NB4 (cell line): ENCODE measurements at regions not wholly inside any gene's neighbourhood (a gene's known extent, or its start where the extent isn't known, plus 50 kb on each side); places are given as distances from the start of the nearest gene placed in this dataset.
"Not testable (repeated sequence)": the region's sequence is repeated elsewhere in the genome, so short reads cannot be mapped to it uniquely, and the experiment has no call there.

Source experiments
- DNase-seq: peaks from one replicate; pipeline ENCODE4 v3.0.0; 2010; ENCODE audit warnings: low read depth
- H3K4me3 ChIP-seq: one replicate; pipeline ENCODE4 v1.5.1; 2011; ENCODE audit warnings: mild to moderate bottlenecking, low read depth, low read length, moderate library complexity
- MYC ChIP-seq: IDR thresholded peaks from 2 replicates; pipeline ENCODE4 v1.6.1; 2011; ENCODE audit warnings: low read depth, low read length
- POLR2A ChIP-seq: IDR thresholded peaks from 2 replicates; pipeline ENCODE4 v1.6.1; 2011; ENCODE audit warnings: mild to moderate bottlenecking; ENCODE audit not compliant: insufficient read length; ENCODE audit errors: extremely low read depth
- TF ChIP-seq, protein P1 (sequence below): IDR thresholded peaks from one replicate; pipeline ENCODE4 v1.5.1; 2012; ENCODE audit warnings: low read depth, low read length
- TF ChIP-seq, protein P2 (sequence below): IDR thresholded peaks from 2 replicates; pipeline ENCODE4 v1.6.1; 2011; ENCODE audit warnings: low read depth, low read length

DNA sequence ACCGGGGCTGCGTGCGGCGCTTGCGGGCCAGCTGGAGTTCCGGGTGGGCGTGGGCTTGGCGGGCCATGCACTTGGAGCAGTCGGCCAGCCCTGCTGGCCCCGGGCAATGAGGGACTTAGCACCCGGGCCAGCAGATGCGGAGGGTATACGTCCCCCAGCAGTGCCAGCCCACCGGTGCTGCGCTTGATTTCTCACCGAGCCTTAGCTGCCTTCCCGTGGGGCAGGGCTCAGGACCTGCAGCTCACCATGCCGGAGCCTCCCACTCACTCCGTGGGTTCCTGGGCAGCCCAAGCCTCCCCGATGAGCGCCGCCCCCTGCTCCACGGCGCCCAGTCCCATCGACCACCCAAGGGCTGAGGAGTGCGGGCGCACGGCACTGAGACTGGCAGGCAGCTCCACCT, 51.4 kb upstream of the INPP4B start:
- DNase-seq, result not testable (repeated sequence)

DNA sequence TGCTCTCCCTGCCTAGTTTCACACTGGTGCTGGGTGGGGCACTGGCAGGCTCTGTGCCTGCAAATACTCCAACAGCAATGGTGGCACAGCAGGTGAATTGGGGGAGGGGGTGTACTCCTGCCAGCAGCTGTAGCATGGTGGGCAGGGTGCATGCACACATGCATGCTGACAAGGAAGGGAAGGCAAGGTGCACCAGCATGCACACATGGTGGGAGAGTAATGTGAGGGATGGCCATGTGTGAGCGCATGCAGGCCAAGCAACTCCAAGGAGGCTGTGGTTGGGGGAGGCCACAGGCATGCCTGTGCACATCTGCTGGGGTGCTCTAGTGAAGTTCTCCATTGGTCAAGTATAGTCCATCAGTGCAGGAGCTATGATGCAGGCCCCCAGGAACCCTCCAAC, 54.5 kb upstream of the INPP4B start:
- no peak for DNase-seq
- H3K4me3 ChIP-seq, result no peak overlapping the region
- no peak for TF ChIP-seq POLR2A

More for the DNA sequence above, 51.4 kb upstream of the INPP4B start:
- H3K4me3 ChIP-seq, result not testable (repeated sequence)

DNA sequence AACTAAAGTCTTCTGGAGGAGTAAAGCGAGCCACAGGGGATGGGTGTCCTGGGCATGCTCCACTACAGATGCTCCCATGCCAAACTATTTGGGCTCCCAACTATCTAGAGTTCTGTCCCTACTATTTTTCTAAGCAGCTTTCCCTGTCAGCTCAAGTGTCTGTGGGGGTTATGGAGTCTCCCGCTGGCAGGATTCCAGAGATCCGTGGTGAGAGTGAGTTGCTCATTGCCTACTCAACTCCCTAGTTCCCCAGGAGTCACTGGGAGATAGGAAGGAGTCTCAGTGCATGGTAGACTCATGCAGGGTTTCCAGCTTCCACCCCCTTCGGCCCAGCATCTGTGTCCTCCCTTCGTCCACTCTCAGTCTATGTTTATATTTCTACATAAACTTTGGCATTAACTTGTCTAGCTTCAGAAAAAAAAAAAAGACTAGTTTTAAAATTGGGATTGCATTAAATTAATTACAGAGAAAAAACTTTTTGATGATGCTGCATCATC, 55.1 kb upstream of the INPP4B start:
- no peak overlapping the region for H3K4me3 ChIP-seq
- DNase-seq, result no peak
- TF ChIP-seq MYC, result no peak
- TF ChIP-seq POLR2A, result no peak
- TF ChIP-seq, protein P1, sequence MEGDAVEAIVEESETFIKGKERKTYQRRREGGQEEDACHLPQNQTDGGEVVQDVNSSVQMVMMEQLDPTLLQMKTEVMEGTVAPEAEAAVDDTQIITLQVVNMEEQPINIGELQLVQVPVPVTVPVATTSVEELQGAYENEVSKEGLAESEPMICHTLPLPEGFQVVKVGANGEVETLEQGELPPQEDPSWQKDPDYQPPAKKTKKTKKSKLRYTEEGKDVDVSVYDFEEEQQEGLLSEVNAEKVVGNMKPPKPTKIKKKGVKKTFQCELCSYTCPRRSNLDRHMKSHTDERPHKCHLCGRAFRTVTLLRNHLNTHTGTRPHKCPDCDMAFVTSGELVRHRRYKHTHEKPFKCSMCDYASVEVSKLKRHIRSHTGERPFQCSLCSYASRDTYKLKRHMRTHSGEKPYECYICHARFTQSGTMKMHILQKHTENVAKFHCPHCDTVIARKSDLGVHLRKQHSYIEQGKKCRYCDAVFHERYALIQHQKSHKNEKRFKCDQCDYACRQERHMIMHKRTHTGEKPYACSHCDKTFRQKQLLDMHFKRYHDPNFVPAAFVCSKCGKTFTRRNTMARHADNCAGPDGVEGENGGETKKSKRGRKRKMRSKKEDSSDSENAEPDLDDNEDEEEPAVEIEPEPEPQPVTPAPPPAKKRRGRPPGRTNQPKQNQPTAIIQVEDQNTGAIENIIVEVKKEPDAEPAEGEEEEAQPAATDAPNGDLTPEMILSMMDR, result no peak
- TF ChIP-seq, protein P2, sequence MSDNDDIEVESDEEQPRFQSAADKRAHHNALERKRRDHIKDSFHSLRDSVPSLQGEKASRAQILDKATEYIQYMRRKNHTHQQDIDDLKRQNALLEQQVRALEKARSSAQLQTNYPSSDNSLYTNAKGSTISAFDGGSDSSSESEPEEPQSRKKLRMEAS, result no peak

DNA sequence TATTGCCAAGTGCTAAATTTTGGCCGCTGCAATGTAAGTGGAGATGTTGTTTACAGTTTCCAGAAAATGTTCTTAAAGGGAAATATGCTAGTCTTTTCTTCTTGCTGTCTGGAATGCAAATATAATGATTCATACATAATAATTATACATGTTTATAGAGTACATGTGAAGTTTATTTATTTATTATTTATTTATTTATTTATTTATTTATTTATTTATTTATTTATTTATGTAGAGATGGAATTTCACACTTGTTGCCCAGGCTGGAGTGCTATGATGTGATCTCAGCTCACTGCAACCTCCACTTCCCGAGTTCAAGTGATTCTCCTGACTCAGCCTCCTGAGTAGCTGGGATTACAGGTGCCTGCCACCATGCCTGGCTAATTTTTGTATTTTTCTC, 57.5 kb upstream of the INPP4B start:
- H3K4me3 ChIP-seq, DNase-seq: not testable (repeated sequence)

DNA sequence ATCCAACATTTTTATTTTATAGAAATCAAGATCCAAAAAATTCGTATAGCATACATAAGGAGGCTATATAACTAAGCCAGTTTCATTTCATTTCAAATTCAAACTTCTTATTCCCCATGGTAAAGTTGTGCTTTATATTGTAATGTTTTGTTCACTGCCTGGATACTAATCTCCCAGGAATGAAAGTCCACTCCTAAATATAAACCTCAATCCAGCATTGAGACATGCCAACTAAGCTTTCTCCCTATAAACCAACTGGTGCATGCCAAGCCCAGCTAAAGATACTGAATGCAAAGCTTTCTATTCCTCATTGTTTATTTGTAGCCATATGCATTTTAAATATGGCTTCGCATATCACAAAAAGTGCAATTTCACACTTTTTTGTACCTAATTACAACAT, 63.8 kb upstream of the INPP4B start:
- no peak for DNase-seq
- TF ChIP-seq MYC (no peak), POLR2A (no peak)
- TF ChIP-seq, protein P1, result no peak
- TF ChIP-seq, protein P2, result no peak

DNA sequence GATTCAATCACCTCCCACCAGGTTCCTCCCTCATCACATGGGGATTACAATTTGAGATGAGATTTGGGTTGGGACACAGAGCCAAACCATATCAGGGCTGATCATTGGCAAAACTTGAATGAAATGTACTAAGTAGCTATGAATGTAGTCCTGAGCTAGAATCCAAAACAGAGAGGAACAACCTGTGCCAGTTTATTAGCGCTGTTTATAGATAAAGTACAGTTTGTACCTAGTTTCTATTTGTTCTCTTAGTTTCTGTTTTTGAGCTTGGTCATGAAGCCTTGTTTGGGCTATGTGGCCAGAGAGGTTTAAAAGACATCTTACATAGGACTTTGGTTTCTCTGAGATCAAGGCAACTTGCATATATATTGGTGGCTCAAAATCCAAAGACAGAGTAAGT, 66.9 kb upstream of the INPP4B start:
- DNase-seq, result no peak
- TF ChIP-seq MYC (no peak), POLR2A (no peak)
- TF ChIP-seq, protein P1, result no peak
- TF ChIP-seq, protein P2, result no peak
- no peak overlapping the region for H3K4me3 ChIP-seq

More for the DNA sequence above, 63.8 kb upstream of the INPP4B start:
- no peak overlapping the region for H3K4me3 ChIP-seq

DNA sequence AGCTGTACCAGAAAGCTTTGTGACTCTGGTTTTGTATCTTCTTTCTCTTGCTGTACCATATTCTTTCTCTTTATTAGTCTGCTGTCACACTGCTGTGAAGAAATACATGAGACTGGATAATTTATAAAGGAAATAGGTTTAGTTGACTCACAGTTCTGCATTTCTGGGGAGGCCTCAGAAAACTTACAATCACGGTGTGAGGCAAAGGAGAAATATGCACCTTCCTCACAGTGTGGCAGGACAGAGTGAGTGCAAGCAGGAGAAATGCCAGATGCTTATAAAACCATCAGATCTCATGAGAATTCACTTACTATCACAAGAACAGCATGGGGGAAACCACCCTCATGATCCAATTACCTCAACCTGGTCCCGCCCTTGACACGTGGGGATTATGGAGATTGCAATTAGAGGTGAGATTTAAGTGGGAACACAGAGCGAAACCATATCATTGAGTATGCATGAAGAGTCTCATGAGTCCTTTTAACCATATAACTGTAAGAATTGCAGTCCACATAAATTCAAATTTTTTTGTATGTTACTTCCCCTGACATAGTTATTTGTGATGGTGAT, 67.4 kb upstream of the INPP4B start:
- no peak for DNase-seq
- no peak overlapping the region for H3K4me3 ChIP-seq
- no peak for TF ChIP-seq MYC
- TF ChIP-seq, protein P2, result no peak
- TF ChIP-seq POLR2A, result no peak
- TF ChIP-seq, protein P1, result no peak
